ENCODE measurements at regions not wholly inside any gene's neighbourhood (a gene's known extent, or its start where the extent isn't known, plus 50 kb on each side); places are given as distances from the start of the nearest gene placed in this dataset.

DNA sequence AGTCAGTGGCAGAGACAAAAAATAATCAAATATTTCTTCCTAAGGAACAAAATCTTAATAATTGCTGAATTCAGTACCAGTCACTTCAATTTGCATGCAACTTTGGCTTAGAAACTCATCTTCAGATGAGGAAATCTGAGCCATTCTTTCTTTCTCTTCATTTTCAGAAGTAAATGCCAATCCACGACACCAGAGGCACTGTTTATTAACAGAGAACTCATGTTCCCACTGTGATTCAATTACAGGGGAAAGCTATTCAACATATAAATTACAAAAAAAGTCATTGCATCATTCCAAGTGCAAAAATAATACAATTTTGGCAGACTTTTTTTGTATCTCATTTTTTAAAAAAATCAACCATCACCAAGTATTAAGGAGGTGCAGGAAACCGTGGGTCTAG is 816.1 kb upstream of the TMEM132C start (continued):
- no peak for TF ChIP-seq SMC3 (IDR thresholded peaks at IDR 0.05; ENCODE audit: borderline replicate concordance, low read length)
- TF ChIP-seq EP300 (IDR thresholded peaks at IDR 0.05; ENCODE audit: borderline replicate concordance in 1 of 2, control insufficient read depth in 1 of 2, low read depth in 2 of 2, low read length in 2 of 2) = no peak
- TF ChIP-seq, protein P1, sequence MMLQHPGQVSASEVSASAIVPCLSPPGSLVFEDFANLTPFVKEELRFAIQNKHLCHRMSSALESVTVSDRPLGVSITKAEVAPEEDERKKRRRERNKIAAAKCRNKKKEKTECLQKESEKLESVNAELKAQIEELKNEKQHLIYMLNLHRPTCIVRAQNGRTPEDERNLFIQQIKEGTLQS (IDR thresholded peaks at IDR 0.05; ENCODE audit: borderline replicate concordance, extremely low read depth, low read depth, low read length) = no peak
- TF ChIP-seq RBBP5 (conservative IDR thresholded peaks at IDR 0.05) = no peak
- no peak for TF ChIP-seq PAX5 (IDR thresholded peaks at IDR 0.05; ENCODE audit: borderline replicate concordance, low read depth, low read length)
- TF ChIP-seq MLLT1 (IDR thresholded peaks at IDR 0.05) = no peak
- no peak for TF ChIP-seq STAT3 (IDR thresholded peaks at IDR 0.05; ENCODE audit: low read depth, low read length)
- no peak for TF ChIP-seq GABPA (IDR thresholded peaks at IDR 0.05; ENCODE audit: low read depth)
- TF ChIP-seq ZZZ3 (IDR thresholded peaks at IDR 0.05; ENCODE audit: control insufficient read depth, insufficient read length, low read depth) = no peak

DNA sequence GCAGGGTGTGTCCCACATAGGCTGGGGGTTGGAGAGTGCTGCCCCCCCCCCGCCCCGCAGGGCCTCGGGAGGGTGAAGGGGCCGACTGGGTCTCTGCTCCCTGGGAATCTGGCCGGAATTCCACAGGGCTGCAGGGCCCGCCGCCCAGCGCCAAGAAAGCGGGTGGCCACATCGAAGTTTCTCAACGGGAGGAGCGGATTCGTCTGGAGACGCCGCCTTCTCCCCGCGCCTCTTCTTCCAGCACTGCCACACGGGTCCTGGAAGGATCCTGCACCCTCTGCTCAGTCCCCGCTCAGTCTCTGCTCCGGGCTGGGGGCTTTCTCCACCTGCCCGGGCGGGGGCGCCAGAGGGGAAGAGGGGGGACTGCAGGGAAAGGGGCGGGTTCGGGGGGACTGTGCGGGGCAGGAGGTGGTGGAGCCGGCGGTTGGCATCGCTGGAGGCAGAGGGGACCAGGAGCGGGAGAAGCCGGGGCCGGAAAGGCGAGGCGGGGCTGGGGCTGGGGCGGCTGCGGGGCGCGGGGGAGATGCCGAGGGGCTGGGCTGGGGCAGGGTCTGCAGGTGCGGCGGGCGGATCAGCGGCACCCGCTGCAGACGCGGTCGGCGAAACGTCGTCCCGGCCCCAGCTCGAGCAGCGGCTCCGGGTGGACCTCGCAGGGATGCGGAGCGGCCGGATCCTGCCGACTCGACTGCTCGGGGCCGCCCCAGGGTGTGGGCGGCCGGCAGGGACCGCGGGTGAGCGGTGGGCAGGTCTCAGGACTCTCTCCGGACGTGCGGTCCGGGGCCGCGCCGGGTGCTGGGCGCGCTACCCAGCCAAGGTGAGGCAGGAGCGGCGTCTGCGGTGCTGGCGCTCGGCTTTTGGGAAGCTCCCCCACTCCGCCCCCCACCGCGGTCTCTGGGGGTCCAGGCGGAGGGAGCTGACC is 811.4 kb upstream of the TMEM132C start:
- H3K79me2 ChIP-seq (ENCODE audit: control insufficient read depth, insufficient read depth, low read length) = no peaks in the 10 kb centered on the region
- H3K4me2 ChIP-seq (ENCODE audit: control insufficient read depth, insufficient read depth) = no peak overlapping the region
- no peak overlapping the region for H3K9ac ChIP-seq (ENCODE audit: control insufficient read depth, insufficient read depth, low read length)
- no TSS peak for BruUV-seq (replicated peaks)
- no peak overlapping the region for H3K4me3 ChIP-seq
- intact Hi-C loops (cut with micrococcal nuclease; ENCODE audit: unreplicated experiment) (no loop called here), in situ Hi-C loops (cut with MboI) (no loop called here)
- no peak overlapping the region for H3K27ac ChIP-seq (ENCODE audit: control insufficient read depth, insufficient read depth)
- H2AFZ ChIP-seq (ENCODE audit: control insufficient read depth, low read depth, low read length) = no peak overlapping the region
- H3K36me3 ChIP-seq (ENCODE audit: control insufficient read depth in 2 of 2, insufficient read depth in 2 of 2, low read length in 1 of 2) = no peaks in the 10 kb centered on the region
- FAIRE-seq (no peak), DNase-seq (ENCODE audit: low read depth, low spot score) (no peak), ATAC-seq (no peak)
- no peaks in the 10 kb centered on the region for H4K20me1 ChIP-seq (ENCODE audit: control insufficient read depth, insufficient read depth)
- no peaks in the 10 kb centered on the region for H3K27me3 ChIP-seq (replicated peaks in 1 of 2; ENCODE audit: control insufficient read depth in 2 of 2, insufficient read depth in 2 of 2, low read length in 1 of 2)
- no peaks in the 10 kb centered on the region for H3K4me1 ChIP-seq (ENCODE audit: control insufficient read depth, insufficient read depth, low read length)
- WGBS (ENCODE audit: insufficient coverage, insufficient replicate concordance, low lambda C conversion rate, missing lambda C conversion rate) = 78% methylated on average over 52 of the region's 85 CpGs
- ChIA-PET POLR2A (no interaction called here), CTCF (no interaction called here), SMC1A (ENCODE audit: uncharacterized antibody, unreplicated experiment) (no interaction called here), RAD21 (ENCODE audit: unreplicated experiment) (no interaction called here)
- no peaks in the 10 kb centered on the region; the same call in 2 of the 3 replicates for H3K9me3 ChIP-seq (replicated peaks; ENCODE audit: control insufficient read depth, insufficient read depth, low read length)
- TF ChIP-seq ZBED1 (IDR thresholded peaks at IDR 0.05; ENCODE audit: borderline replicate concordance) (no peak), BCL11A (IDR thresholded peaks at IDR 0.05; ENCODE audit: low read depth, low read length) (no peak), CUX1 (IDR thresholded peaks at IDR 0.05; ENCODE audit: insufficient replicate concordance, low read depth, low read length) (no peak), CHD2 (IDR thresholded peaks at IDR 0.05; ENCODE audit: borderline replicate concordance, low read depth, low read length) (no peak), IRF4 (IDR thresholded peaks at IDR 0.05; ENCODE audit: low read depth, low read length) (no peak), MYB (IDR thresholded peaks at IDR 0.05; ENCODE audit: borderline replicate concordance, low read depth, low read length) (no peak), RUNX3 (IDR thresholded peaks at IDR 0.05; ENCODE audit: low read length) (no peak), NRF1 (conservative IDR thresholded peaks at IDR 0.05; ENCODE audit: low read depth, low read length) (no peak)
